Tibial nerve (tissue), 4 donors: ENCODE measurements at regions not wholly inside any gene's neighbourhood (a gene's known extent, or its start where the extent isn't known, plus 50 kb on each side); places are given as distances from the start of the nearest gene placed in this dataset.

Experiments used
- DNase-seq, 2 donors: peaks; one replicate each; pipeline ENCODE4 v3.0.0-alpha.2; 2019; ENCODE audit warnings: low spot score in 2 of 2
- H3K27ac ChIP-seq, 4 donors: fragments of 200-600 bp; sonication (generic) in 3 of 4; one replicate each; pipeline ENCODE4 v1.5.1; 2017 to 2019; ENCODE audit warnings: mild to moderate bottlenecking in 1 of 4
- H3K27me3 ChIP-seq, 2 donors: fragments of 200-600 bp; sonication (generic) in 1 of 2; one replicate each; pipeline versions ENCODE4 v1.5.1 to v1.6.0; 2017 to 2019
- H3K36me3 ChIP-seq, 3 donors: fragments of 200-600 bp; sonication (generic); one replicate each; pipeline ENCODE4 v1.5.1; 2018 to 2019
- H3K4me1 ChIP-seq, 4 donors: fragments of 200-600 bp; sonication (generic) in 3 of 4; one replicate each; pipeline ENCODE4 v1.5.1; 2017 to 2019
- H3K4me3 ChIP-seq, 4 donors: fragments of 200-600 bp; sonication (generic) in 3 of 4; one replicate each; pipeline ENCODE4 v1.5.1; 2017 to 2019; ENCODE audit warnings: mild to moderate bottlenecking in 1 of 4, moderate library complexity in 1 of 4
- H3K9me3 ChIP-seq, 4 donors: fragments of 200-600 bp; sonication (generic) in 3 of 4; one replicate each; pipeline ENCODE4 v1.5.1; 2017 to 2019
- CTCF ChIP-seq, 5 experiments: fragments of 200-600 bp in 3 of 5; fragments of 450-650 bp in 2 of 5; sonication (generic) in 3 of 5; IDR thresholded peaks; one replicate each; pipeline ENCODE4 v1.5.1; 2016 to 2019; ENCODE audit warnings: antibody characterized with exemption in 5 of 5, mild to moderate bottlenecking in 3 of 5, moderate library complexity in 2 of 5
- EP300 ChIP-seq, 2 donors: sonication (generic); formaldehyde crosslinking; IDR thresholded peaks; one replicate each; pipeline ENCODE4 v1.6.1; 2017; ENCODE audit warnings: antibody characterized with exemption in 2 of 2, mild to moderate bottlenecking in 1 of 2
- POLR2A ChIP-seq, 2 donors: fragments of 450-650 bp; IDR thresholded peaks; one replicate each; pipeline ENCODE4 v1.6.1; 2017; ENCODE audit warnings: antibody characterized with exemption in 2 of 2, mild to moderate bottlenecking in 2 of 2, moderate library complexity in 2 of 2
- WGBS, 2 donors: methylation state at CpG; one replicate each; pipeline ENCODE4 v1.1.5; 2018; 5-methylcytosine and 5-hydroxymethylcytosine counted together

GRCh38 chr9:13568841-13569601, 289.5 kb upstream of the MPDZ start:
- H3K4me1 ChIP-seq = peaks cover 0 to 39% (median 15%) of the 10 kb centered on the region in 4 donors
- no peaks in the 10 kb centered on the region for H3K36me3 ChIP-seq
- H3K4me3 ChIP-seq = peak overlapping the region; percentile 7 to 38 (median 30)
- H3K27me3 ChIP-seq = no peaks in the 10 kb centered on the region
- no peak for DNase-seq
- H3K9me3 ChIP-seq = no peaks in the 10 kb centered on the region
- no peak for TF ChIP-seq CTCF (IDR thresholded peaks at IDR 0.05)
- TF ChIP-seq EP300 (IDR thresholded peaks at IDR 0.05) = no peak
- H3K27ac ChIP-seq = peak overlapping the region in 3 of 4 donors; percentile 51 to 93 (median 85)
- 25 to 28% methylated on average over 18 of the region's 18 CpGs for WGBS, 2 donors

DNA sequence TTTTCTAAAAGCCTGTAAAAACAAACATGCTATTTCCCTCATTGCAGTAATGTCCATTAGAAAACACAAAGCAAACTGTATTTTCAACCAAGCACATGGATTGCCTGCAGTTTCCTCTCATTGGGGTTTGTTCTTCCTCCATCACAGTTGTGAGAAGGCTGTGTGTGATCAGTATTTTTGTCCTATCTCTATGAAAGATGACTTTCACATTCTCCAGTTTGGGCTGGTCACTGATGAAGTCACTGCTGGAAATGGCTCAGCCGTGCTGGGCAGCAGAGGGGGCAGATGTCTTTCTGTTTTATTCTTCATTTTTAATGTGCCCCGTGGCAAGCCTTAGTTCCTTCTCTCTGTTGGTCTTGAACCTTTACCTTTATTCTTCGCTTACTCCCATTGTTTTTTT, 288.9 kb upstream of the MPDZ start:
- Histone ChIP-seq H3K4me1 (peaks cover 0 to 39% (median 15%) of the 10 kb centered on the region in 4 donors), H3K36me3 (no peaks in the 10 kb centered on the region), H3K9me3 (no peaks in the 10 kb centered on the region), H3K27me3 (no peaks in the 10 kb centered on the region), H3K27ac (peak overlapping the region in 3 of 4 donors; percentile 51 to 93 (median 85)), H3K4me3 (peak overlapping the region; percentile 7 to 38 (median 30))
- WGBS, 2 donors = 15 to 17% methylated on average over 3 of the region's 3 CpGs
- peak in 1 of 2 donors; percentile 8 for DNase-seq
- TF ChIP-seq EP300 (IDR thresholded peaks at IDR 0.05) = peak in 1 of 2 donors; percentile 36
- no peak for TF ChIP-seq CTCF (IDR thresholded peaks at IDR 0.05)

GRCh38 chr9:13567833-13568232, 288.3 kb upstream of the MPDZ start:
- H3K27me3 ChIP-seq = no peaks in the 10 kb centered on the region
- H3K4me3 ChIP-seq = peak overlapping the region in 1 of 4 donors; percentile 38
- H3K9me3 ChIP-seq = no peaks in the 10 kb centered on the region
- peak overlapping the region in 2 of 4 donors; percentile 85 to 93 for H3K27ac ChIP-seq
- no peak for DNase-seq
- no peaks in the 10 kb centered on the region for H3K36me3 ChIP-seq
- H3K4me1 ChIP-seq = peaks cover 0 to 39% (median 15%) of the 10 kb centered on the region in 4 donors
- TF ChIP-seq POLR2A (IDR thresholded peaks at IDR 0.05) (no peak), EP300 (IDR thresholded peaks at IDR 0.05) (no peak), CTCF (IDR thresholded peaks at IDR 0.05) (no peak)
- WGBS, 2 donors = 22 to 25% methylated on average over 4 of the region's 4 CpGs

- Histone ChIP-seq H3K36me3 (no peaks in the 10 kb centered on the region), H3K4me1 (no peaks in the 10 kb centered on the region), H3K27ac (no peak overlapping the region), H3K9me3 (no peaks in the 10 kb centered on the region), H3K4me3 (no peak overlapping the region), H3K27me3 (no peaks in the 10 kb centered on the region)
- no peak for DNase-seq
- TF ChIP-seq CTCF (IDR thresholded peaks at IDR 0.05) (no peak), POLR2A (IDR thresholded peaks at IDR 0.05) (no peak), EP300 (IDR thresholded peaks at IDR 0.05) (no peak)
- 44 to 48% methylated on average over 2 of the region's 2 CpGs for WGBS, 2 donors
These were observed 278.3 kb upstream of the MPDZ start for GRCh38 chr9:13557746-13558145.

DNA sequence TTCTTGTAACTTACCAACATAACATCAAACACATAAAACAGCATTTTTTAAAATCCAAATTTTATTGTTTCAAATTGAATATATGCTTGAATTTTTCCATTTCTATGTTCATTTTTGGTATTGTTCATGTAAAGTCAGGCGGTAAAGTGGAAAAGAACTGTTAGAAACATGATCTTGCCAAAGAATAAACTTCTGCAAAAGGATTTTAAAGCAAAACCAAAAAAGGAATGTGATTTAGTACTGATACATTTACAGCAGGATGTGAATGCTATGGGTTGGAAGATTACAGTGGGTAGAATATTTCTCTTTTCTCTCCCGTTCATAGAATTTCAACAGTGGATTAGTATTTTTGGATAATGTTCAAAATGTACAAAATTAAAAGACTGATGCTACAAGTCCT, 277.2 kb upstream of the MPDZ start:
- Histone ChIP-seq H3K4me3 (no peak overlapping the region), H3K27me3 (no peaks in the 10 kb centered on the region), H3K4me1 (no peaks in the 10 kb centered on the region), H3K36me3 (no peaks in the 10 kb centered on the region), H3K27ac (no peak overlapping the region), H3K9me3 (peaks cover 0 to 3% (median 0%) of the 10 kb centered on the region in 4 donors)
- TF ChIP-seq POLR2A (IDR thresholded peaks at IDR 0.05) (no peak), CTCF (IDR thresholded peaks at IDR 0.05) (no peak), EP300 (IDR thresholded peaks at IDR 0.05) (no peak)
- WGBS, 2 donors = 69% methylated on average over 2 of the region's 2 CpGs
- no peak for DNase-seq
